ENCODE measurements at regions not wholly inside any gene's neighbourhood (a gene's known extent, or its start where the extent isn't known, plus 50 kb on each side); places are given as distances from the start of the nearest gene placed in this dataset.

DNA sequence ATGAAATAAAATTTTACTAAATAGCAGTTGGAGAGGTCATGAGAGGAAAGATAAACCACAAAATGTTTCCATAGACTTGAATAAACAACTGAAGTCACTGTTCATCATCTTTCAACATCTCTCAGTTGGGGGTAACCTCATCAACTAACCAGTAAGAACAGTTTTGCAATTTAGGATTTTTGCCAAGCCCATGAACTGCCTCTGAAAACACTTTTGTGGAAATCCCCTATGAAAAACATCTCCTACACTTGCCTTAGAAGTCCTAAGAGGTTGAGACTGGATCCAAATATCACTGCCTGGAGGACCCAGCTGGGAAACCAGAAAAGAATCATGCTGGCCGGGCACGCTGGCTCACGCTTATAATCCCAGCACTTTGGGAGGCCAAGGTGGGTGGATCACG is 273.1 kb downstream of the C12orf50 start:
- DNase-seq (ENCODE audit: low read depth) = no peak
- TF ChIP-seq, protein P1, sequence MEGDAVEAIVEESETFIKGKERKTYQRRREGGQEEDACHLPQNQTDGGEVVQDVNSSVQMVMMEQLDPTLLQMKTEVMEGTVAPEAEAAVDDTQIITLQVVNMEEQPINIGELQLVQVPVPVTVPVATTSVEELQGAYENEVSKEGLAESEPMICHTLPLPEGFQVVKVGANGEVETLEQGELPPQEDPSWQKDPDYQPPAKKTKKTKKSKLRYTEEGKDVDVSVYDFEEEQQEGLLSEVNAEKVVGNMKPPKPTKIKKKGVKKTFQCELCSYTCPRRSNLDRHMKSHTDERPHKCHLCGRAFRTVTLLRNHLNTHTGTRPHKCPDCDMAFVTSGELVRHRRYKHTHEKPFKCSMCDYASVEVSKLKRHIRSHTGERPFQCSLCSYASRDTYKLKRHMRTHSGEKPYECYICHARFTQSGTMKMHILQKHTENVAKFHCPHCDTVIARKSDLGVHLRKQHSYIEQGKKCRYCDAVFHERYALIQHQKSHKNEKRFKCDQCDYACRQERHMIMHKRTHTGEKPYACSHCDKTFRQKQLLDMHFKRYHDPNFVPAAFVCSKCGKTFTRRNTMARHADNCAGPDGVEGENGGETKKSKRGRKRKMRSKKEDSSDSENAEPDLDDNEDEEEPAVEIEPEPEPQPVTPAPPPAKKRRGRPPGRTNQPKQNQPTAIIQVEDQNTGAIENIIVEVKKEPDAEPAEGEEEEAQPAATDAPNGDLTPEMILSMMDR (IDR thresholded peaks at IDR 0.05; ENCODE audit: insufficient read depth, low read depth, low read length, missing control alignments) = no peak
- no peak overlapping the region for H3K4me3 ChIP-seq (ENCODE audit: low read depth, low read length)

DNA sequence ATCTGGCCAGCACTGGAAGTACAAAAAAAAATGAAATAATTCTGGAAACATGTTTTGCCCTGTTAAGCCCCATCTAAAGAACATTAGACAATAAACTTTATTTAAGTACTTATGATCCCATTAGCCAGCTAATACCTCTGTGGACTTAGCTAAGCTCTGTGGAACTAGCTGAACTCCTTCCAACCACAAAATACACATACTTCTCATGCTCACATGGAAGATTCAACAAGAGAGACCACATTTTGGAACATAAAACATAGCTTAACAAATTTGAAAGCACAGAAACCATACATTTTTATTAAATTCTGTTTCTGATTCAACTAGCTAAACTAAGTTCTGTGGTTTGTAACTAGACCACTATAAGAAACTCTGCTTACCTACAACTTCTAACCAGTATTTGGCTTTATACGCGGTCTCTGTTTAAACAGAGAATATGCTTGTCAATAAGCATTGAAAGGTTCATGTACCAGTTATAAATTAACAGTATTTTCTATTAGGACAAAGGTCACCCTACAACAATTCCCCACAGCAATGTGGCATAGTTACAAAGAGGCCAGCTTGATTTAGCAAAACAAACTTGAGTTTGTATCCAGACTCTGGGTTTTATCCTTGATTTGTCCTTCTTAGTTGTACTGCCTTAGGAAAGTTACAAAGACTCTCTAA is 300.1 kb downstream of the C12orf50 start:
- no peak overlapping the region for H3K4me3 ChIP-seq (ENCODE audit: low read depth, low read length)
- TF ChIP-seq, protein P1 (IDR thresholded peaks at IDR 0.05; ENCODE audit: insufficient read depth, low read depth, low read length, missing control alignments) = no peak

DNA sequence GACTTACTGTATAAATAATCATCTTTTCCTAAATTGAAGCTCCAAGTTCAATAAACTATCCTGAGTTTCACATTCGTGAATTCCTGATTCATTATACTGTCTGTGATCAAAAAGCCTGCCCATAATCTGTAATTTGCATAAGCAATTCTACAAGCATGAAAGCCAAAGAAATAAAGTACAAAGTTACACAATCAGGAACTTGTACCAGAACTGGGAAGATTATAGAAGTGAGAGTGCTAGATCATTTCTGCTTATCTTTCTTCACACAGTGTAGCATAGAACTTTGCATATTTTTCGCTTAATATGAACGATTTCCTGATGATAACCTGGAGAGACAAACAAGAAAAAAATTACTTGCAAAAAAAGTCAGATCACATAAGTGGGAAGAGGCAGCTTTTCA is 308.2 kb downstream of the C12orf50 start:
- DNase-seq (ENCODE audit: low read depth) = no peak
- TF ChIP-seq, protein P1 (IDR thresholded peaks at IDR 0.05; ENCODE audit: insufficient read depth, low read depth, low read length, missing control alignments) = no peak
- H3K4me3 ChIP-seq (ENCODE audit: low read depth, low read length) = no peak overlapping the region

More for the DNA sequence above, 300.1 kb downstream of the C12orf50 start:
- no peak for DNase-seq (ENCODE audit: low read depth)

DNA sequence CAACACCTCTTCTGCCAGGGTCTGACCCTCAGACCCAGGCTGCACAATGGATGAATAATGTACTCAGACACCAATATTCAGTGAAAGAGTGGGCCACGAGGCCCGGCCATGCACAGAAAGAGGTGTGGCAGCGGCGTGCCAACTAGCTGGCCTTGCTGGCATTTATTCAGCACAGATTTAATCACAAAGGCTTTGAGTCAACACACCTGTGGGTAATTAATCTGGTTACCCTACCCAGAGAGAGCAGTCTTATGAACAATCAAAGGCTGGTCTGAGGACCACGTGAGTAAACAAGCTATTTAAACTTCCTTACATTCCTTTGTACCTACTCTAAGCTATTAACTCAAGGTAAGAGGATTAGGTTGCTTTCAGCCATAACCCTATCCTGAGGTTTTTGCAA is 324.8 kb downstream of the C12orf50 start:
- H3K4me3 ChIP-seq (ENCODE audit: low read depth, low read length) = no peak overlapping the region
- no peak for DNase-seq (ENCODE audit: low read depth)
- TF ChIP-seq, protein P1 (IDR thresholded peaks at IDR 0.05; ENCODE audit: insufficient read depth, low read depth, low read length, missing control alignments) = no peak

DNA sequence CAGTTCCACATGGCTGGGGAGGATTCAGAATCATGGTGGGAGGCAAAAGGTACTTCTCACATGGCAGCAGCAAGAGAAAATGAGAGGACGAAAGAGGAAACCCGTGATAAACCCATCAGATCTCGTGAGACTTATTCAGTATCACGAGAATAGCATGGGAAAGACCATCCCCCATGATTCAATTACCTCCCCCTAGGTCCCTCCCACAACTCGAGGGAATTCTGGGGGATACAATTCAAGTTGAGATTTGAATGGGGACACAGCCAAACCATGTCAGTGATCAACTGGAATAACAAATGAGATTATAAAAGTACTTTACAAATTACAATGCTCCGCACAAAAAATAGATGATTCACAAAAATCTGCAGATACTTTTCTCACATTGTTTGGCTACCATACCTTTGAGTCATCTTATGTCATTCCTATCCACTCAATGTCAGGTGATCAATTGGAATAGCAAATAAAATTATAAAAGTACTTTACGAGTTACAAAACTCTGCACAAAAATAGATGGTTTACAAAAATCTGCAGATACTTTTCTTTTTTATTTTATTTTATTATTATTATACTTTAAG is 338.9 kb downstream of the C12orf50 start:
- no peak for DNase-seq (ENCODE audit: low read depth)
- no peak overlapping the region for H3K4me3 ChIP-seq (ENCODE audit: low read depth, low read length)
- TF ChIP-seq, protein P1 (IDR thresholded peaks at IDR 0.05; ENCODE audit: insufficient read depth, low read depth, low read length, missing control alignments) = no peak

DNA sequence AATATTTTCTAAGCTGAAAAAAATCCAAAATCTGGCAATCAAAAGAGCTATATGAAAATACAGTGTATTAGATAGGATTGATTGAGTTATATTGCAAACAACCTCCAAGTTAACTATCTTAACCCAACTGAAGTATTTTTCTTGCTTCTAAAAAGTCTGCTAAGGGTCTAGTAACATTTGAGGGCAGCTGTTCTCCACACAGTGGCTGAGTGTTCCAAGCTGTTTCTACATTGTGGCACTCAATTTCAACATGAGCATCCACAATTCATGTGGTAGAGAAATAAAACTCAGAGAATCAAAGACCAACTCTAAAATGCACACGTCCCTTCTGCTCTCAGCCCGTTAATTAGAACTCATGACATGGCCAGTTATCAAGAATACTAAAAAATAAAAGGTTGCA is 340.0 kb downstream of the C12orf50 start:
- no peak for DNase-seq (ENCODE audit: low read depth)
- TF ChIP-seq, protein P1 (IDR thresholded peaks at IDR 0.05; ENCODE audit: insufficient read depth, low read depth, low read length, missing control alignments) = no peak
- no peak overlapping the region for H3K4me3 ChIP-seq (ENCODE audit: low read depth, low read length)

DNA sequence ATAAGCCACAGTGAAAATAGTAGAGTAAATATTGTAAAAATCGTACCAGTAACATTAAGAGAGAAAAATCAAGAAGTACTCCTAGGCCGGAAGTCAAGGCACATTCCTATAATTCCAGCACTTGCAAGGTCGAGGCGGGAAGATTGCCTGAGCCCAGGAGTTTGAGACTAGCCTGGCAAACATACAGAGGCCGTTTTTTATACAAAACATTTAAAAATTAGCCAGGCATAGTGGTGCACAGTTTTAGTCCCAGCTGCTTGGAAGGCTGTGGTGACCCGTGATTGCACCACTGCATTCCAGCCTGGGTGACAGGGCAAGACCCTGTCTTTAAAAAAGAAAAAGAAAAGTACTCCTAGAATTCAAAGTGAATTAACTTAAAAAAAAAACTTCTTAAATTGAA is 341.8 kb downstream of the C12orf50 start:
- TF ChIP-seq, protein P1 (IDR thresholded peaks at IDR 0.05; ENCODE audit: insufficient read depth, low read depth, low read length, missing control alignments) = no peak
- no peak for DNase-seq (ENCODE audit: low read depth)
- no peak overlapping the region for H3K4me3 ChIP-seq (ENCODE audit: low read depth, low read length)

Data from GM12865 (cell line).